ENCODE measurements at regions not wholly inside any gene's neighbourhood (a gene's known extent, or its start where the extent isn't known, plus 50 kb on each side); places are given as distances from the start of the nearest gene placed in this dataset.

- no peak overlapping the region for H3K27ac ChIP-seq
- CTCF ChIA-PET = no interaction called here
- POLR2A ChIA-PET (ENCODE audit: low non-redundant PET) = no interaction called here
- TF ChIP-seq, protein P1, sequence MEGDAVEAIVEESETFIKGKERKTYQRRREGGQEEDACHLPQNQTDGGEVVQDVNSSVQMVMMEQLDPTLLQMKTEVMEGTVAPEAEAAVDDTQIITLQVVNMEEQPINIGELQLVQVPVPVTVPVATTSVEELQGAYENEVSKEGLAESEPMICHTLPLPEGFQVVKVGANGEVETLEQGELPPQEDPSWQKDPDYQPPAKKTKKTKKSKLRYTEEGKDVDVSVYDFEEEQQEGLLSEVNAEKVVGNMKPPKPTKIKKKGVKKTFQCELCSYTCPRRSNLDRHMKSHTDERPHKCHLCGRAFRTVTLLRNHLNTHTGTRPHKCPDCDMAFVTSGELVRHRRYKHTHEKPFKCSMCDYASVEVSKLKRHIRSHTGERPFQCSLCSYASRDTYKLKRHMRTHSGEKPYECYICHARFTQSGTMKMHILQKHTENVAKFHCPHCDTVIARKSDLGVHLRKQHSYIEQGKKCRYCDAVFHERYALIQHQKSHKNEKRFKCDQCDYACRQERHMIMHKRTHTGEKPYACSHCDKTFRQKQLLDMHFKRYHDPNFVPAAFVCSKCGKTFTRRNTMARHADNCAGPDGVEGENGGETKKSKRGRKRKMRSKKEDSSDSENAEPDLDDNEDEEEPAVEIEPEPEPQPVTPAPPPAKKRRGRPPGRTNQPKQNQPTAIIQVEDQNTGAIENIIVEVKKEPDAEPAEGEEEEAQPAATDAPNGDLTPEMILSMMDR (conservative IDR thresholded peaks at IDR 0.05; ENCODE audit: low read depth) = no peak
- no peak for DNase-seq (ENCODE audit: low spot score)
These were observed 189.5 kb downstream of the PHLDA1 start for GRCh38 chr12:75842090-75842489.

DNA sequence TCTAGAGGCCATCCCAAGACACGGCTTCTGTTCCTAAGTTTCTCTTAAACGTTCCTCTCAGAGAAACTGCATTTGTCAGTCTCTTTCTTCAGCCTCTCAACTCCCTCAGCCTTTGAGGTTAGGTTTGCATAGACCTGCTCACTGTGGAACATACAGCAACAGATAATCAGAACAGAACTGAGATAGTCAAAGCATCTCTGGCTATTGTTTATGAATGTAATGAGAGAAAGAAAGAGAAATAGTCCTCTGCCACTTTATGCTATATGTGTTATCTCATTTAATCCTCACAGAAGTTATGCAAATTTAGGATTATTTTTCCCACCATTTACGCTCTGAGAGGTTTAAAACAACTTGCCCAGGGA lies 190.6 kb downstream of the PHLDA1 start:
- no peak overlapping the region for H3K27ac ChIP-seq
- POLR2A ChIA-PET (ENCODE audit: low non-redundant PET) = no interaction called here
- CTCF ChIA-PET = no interaction called here
- TF ChIP-seq, protein P1 (conservative IDR thresholded peaks at IDR 0.05; ENCODE audit: low read depth) = no peak
- DNase-seq (ENCODE audit: low spot score) = no peak

DNA sequence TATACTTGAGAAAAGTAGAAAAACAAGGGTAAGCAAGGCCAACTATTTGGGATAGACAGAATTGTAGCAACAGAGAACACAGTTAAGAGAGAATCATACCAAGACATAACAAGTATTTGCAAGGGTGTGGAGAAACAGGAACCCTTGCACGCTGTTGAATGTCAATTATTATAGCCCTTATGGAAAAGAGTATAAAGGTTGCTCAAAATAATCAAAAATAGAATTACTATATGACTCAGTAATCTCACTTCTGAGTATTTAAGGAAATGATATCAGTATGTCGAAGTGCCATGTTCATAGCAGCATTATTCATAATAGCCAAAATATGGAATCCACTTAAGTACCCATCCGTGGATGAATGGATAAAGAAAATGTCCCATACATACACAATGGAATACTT lies 193.3 kb downstream of the PHLDA1 start:
- TF ChIP-seq, protein P1 (conservative IDR thresholded peaks at IDR 0.05; ENCODE audit: low read depth) = no peak
- ChIA-PET CTCF (interaction anchor here (0.7 to 0.9 kb wide), 3 partner anchors 12 to 15 kb away, joined by 3 to 5 read pairs (median 3); no protein-coding TSS in a partner anchor), POLR2A (ENCODE audit: low non-redundant PET) (no interaction called here)
- no peak overlapping the region for H3K27ac ChIP-seq
- DNase-seq (ENCODE audit: low spot score) = no peak

GRCh38 chr12:75837700-75838099 lies 193.9 kb downstream of the PHLDA1 start:
- no peak overlapping the region for H3K27ac ChIP-seq
- ChIA-PET CTCF (interaction anchor here (0.9 kb wide), 1 partner anchor 12 kb away, joined by 3 read pairs; no protein-coding TSS in a partner anchor), POLR2A (ENCODE audit: low non-redundant PET) (no interaction called here)
- TF ChIP-seq, protein P1 (conservative IDR thresholded peaks at IDR 0.05; ENCODE audit: low read depth) = no peak
- DNase-seq (ENCODE audit: low spot score) = no peak

DNA sequence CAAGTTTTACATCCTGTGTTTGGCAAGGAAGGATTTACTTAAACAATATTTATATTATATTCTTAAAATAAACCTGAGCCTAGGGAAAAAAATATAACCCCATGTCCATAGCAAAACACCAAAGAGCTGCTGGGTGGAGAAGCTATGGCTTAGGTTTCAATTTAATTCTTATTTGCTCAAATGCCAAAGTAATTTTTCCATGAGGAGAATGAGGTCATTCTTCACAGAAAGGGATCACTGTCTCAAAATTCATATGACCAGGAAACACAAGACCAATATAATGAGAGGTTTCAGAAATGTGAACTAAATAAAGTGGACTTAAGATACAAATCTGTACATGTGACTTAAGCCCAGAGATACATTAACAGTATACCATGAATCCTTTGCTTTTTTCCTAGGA lies 195.0 kb downstream of the PHLDA1 start:
- no peak for DNase-seq (ENCODE audit: low spot score)
- H3K27ac ChIP-seq = no peak overlapping the region
- TF ChIP-seq, protein P1 (conservative IDR thresholded peaks at IDR 0.05; ENCODE audit: low read depth) = no peak
- CTCF ChIA-PET = no interaction called here
- POLR2A ChIA-PET (ENCODE audit: low non-redundant PET) = no interaction called here

GRCh38 chr12:75834591-75834990 lies 197.0 kb downstream of the PHLDA1 start:
- TF ChIP-seq, protein P1 (conservative IDR thresholded peaks at IDR 0.05; ENCODE audit: low read depth) = no peak
- H3K27ac ChIP-seq = no peak overlapping the region
- DNase-seq (ENCODE audit: low spot score) = no peak
- POLR2A ChIA-PET (ENCODE audit: low non-redundant PET) = no interaction called here
- CTCF ChIA-PET = interaction anchor here (0.6 kb wide), 2 partner anchors 169 to 558 kb away, joined by 3 to 7 read pairs; no protein-coding TSS in a partner anchor

DNA sequence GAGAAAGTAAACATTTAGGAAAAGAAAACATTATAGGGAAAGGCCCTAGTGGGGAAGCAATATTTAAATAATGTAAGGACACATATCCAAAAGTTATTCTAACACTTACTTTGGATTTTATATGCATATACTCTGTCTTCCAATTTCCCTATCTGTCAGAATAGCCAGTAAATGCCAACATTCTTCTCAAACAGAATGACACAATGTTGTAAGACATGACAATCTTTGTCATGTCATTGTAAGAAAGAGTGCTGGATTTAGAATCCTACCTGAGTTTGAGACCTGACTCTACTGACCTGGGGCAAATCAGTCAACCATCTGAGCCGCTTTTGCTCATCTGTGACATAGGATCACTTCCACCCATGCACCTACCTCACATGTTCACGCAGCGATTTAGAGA lies 198.3 kb downstream of the PHLDA1 start:
- TF ChIP-seq, protein P1 (conservative IDR thresholded peaks at IDR 0.05; ENCODE audit: low read depth) = no peak
- DNase-seq (ENCODE audit: low spot score) = no peak
- H3K27ac ChIP-seq = no peak overlapping the region
- POLR2A ChIA-PET (ENCODE audit: low non-redundant PET) = no interaction called here
- CTCF ChIA-PET = no interaction called here

Data from RWPE1 (cell line).